ENCODE measurements at regions not wholly inside any gene's neighbourhood (a gene's known extent, or its start where the extent isn't known, plus 50 kb on each side); places are given as distances from the start of the nearest gene placed in this dataset.

GRCh38 chr16:52033992-52034391 lies 513.0 kb downstream of the TOX3 start:
- no peak for TF ChIP-seq CTCF (conservative IDR thresholded peaks at IDR 0.05)
- Mint-ChIP-seq H3K27me3 (peaks cover 25% of the 10 kb centered on the region), H3K4me3 (no peak overlapping the region), H3K36me3 (no peaks in the 10 kb centered on the region), H3K27ac (no peak overlapping the region), H3K4me1 (ENCODE audit: unreplicated experiment) (no peaks in the 10 kb centered on the region), H3K9me3 (no peaks in the 10 kb centered on the region)
- no peak for DNase-seq (ENCODE audit: extremely low spot score, unreplicated experiment)

- no peak overlapping the region for H3K4me3 Mint-ChIP-seq
- TF ChIP-seq CTCF (conservative IDR thresholded peaks at IDR 0.05), result no peak
- no peaks in the 10 kb centered on the region for H3K9me3 Mint-ChIP-seq
- no peak for DNase-seq (ENCODE audit: extremely low spot score, unreplicated experiment)
- H3K4me1 Mint-ChIP-seq (ENCODE audit: unreplicated experiment), result no peaks in the 10 kb centered on the region
- no peak overlapping the region for H3K27ac Mint-ChIP-seq
- peaks cover 40% of the 10 kb centered on the region for H3K27me3 Mint-ChIP-seq
- H3K36me3 Mint-ChIP-seq, result no peaks in the 10 kb centered on the region
These were observed 524.0 kb downstream of the TOX3 start for GRCh38 chr16:52022980-52023379.

GRCh38 chr16:52022177-52022576 lies 524.8 kb downstream of the TOX3 start:
- TF ChIP-seq CTCF (conservative IDR thresholded peaks at IDR 0.05), result no peak
- Mint-ChIP-seq H3K9me3 (no peaks in the 10 kb centered on the region), H3K4me3 (no peak overlapping the region), H3K27ac (no peak overlapping the region), H3K36me3 (no peaks in the 10 kb centered on the region), H3K4me1 (ENCODE audit: unreplicated experiment) (no peaks in the 10 kb centered on the region), H3K27me3 (peaks cover 45% of the 10 kb centered on the region)
- no peak for DNase-seq (ENCODE audit: extremely low spot score, unreplicated experiment)

GRCh38 chr16:52016387-52016786 lies 530.6 kb downstream of the TOX3 start:
- H3K36me3 Mint-ChIP-seq, result no peaks in the 10 kb centered on the region
- DNase-seq (ENCODE audit: extremely low spot score, unreplicated experiment), result no peak
- peaks cover 7% of the 10 kb centered on the region for H3K9me3 Mint-ChIP-seq
- peaks cover 29% of the 10 kb centered on the region for H3K27me3 Mint-ChIP-seq
- no peak overlapping the region for H3K4me3 Mint-ChIP-seq
- H3K27ac Mint-ChIP-seq, result no peak overlapping the region
- TF ChIP-seq CTCF (conservative IDR thresholded peaks at IDR 0.05), result no peak
- H3K4me1 Mint-ChIP-seq (ENCODE audit: unreplicated experiment), result no peaks in the 10 kb centered on the region

GRCh38 chr16:52005551-52005950 lies 541.4 kb downstream of the TOX3 start:
- no peaks in the 10 kb centered on the region for H3K4me1 Mint-ChIP-seq (ENCODE audit: unreplicated experiment)
- no peak overlapping the region for H3K4me3 Mint-ChIP-seq
- H3K36me3 Mint-ChIP-seq, result no peaks in the 10 kb centered on the region
- H3K9me3 Mint-ChIP-seq, result no peaks in the 10 kb centered on the region
- DNase-seq (ENCODE audit: extremely low spot score, unreplicated experiment), result no peak
- H3K27ac Mint-ChIP-seq, result no peak overlapping the region
- no peak for TF ChIP-seq CTCF (conservative IDR thresholded peaks at IDR 0.05)
- peaks cover 32% of the 10 kb centered on the region for H3K27me3 Mint-ChIP-seq

- H3K4me3 Mint-ChIP-seq, result no peak overlapping the region
- no peak for DNase-seq (ENCODE audit: extremely low spot score, unreplicated experiment)
- no peak for TF ChIP-seq CTCF (conservative IDR thresholded peaks at IDR 0.05)
- no peak overlapping the region for H3K27ac Mint-ChIP-seq
- H3K36me3 Mint-ChIP-seq, result no peaks in the 10 kb centered on the region
- H3K4me1 Mint-ChIP-seq (ENCODE audit: unreplicated experiment), result no peaks in the 10 kb centered on the region
- H3K9me3 Mint-ChIP-seq, result peaks cover 4% of the 10 kb centered on the region
- peaks cover 32% of the 10 kb centered on the region for H3K27me3 Mint-ChIP-seq
These were observed 542.6 kb downstream of the TOX3 start for GRCh38 chr16:52004343-52004742.
